Transverse colon (tissue), 4 donors: ENCODE measurements at regions not wholly inside any gene's neighbourhood (a gene's known extent, or its start where the extent isn't known, plus 50 kb on each side); places are given as distances from the start of the nearest gene placed in this dataset.

Experiments used
- DNase-seq: peaks from one replicate; pipeline ENCODE4 v3.0.0-alpha.2; 2019
- H3K27ac ChIP-seq, 4 donors: fragments of 200-600 bp; sonication (generic); 2 replicates each; pipeline ENCODE4 v1.5.1; 2016 to 2018; ENCODE audit warnings: inconsistent platforms in 4 of 4
- H3K27me3 ChIP-seq: fragments of 200-600 bp; sonication (generic); 2 replicates; pipeline ENCODE4 v1.5.1; 2017; ENCODE audit warnings: inconsistent platforms
- H3K36me3 ChIP-seq, 4 donors: fragments of 200-600 bp; sonication (generic); 2 replicates each; pipeline ENCODE4 v1.5.1; 2017 to 2019; ENCODE audit warnings: inconsistent platforms in 4 of 4
- H3K4me1 ChIP-seq, 4 donors: fragments of 200-600 bp; sonication (generic); 2 replicates each; pipeline ENCODE4 v1.5.1; 2017 to 2020; ENCODE audit warnings: inconsistent platforms in 4 of 4
- H3K4me3 ChIP-seq, 4 donors: fragments of 200-600 bp; sonication (generic); 1 replicate in 1 of 4; 2 replicates in 3 of 4; pipeline versions ENCODE4 v1.5.1 to v1.6.1; 2017 to 2019; ENCODE audit warnings: inconsistent platforms in 4 of 4
- H3K9me3 ChIP-seq, 2 donors: fragments of 200-600 bp; sonication (generic); 2 replicates each; pipeline ENCODE4 v1.5.1; 2017 to 2019; ENCODE audit warnings: inconsistent platforms in 2 of 2
- EP300 ChIP-seq: sonication (generic); formaldehyde crosslinking; IDR thresholded peaks from one replicate; pipeline ENCODE4 v1.6.1; 2017; ENCODE audit warnings: antibody characterized with exemption, low read depth
- POLR2A ChIP-seq: fragments of 450-650 bp; IDR thresholded peaks from one replicate; pipeline ENCODE4 v1.6.1; 2016; ENCODE audit warnings: antibody characterized with exemption, mild to moderate bottlenecking, moderate library complexity
- POLR2AphosphoS5 ChIP-seq, 3 donors: sonication (generic); formaldehyde crosslinking; IDR thresholded peaks; one replicate each; pipeline ENCODE4 v1.6.1; 2016; ENCODE audit warnings: antibody characterized with exemption in 3 of 3
- WGBS, 2 donors: methylation state at CpG; one replicate each; pipeline ENCODE4 v1.1.5; 2018; ENCODE audit warnings: low coverage in 1 of 2; 5-methylcytosine and 5-hydroxymethylcytosine counted together
- in situ Hi-C, 4 donors: fragments of 200-750 bp; cut with MboI; loops; one replicate each; pipeline versions ENCODE4 v1.15.0 to v1.15.1; 2017; ENCODE audit warnings: low sequenced_read_pairs in 3 of 4, low pct_ligation_motif_present in 1 of 4, low pct_unique_long_range_greater_than_20kb in 1 of 4
- intact Hi-C: fragments of 100-400 bp; cut with DNase I; formaldehyde crosslinking; loops from one replicate; pipeline ENCODE4 v1.15.1; 2023; ENCODE audit warnings: low total_unique reads
- TF ChIP-seq, protein P1 (sequence below), 5 experiments: fragments of 200-600 bp in 3 of 5; fragments of 450-650 bp in 2 of 5; sonication (generic) in 3 of 5; IDR thresholded peaks; 1 replicate in 2 of 5; 2 replicates in 3 of 5; pipeline ENCODE4 v1.5.1; 2016 to 2017; ENCODE audit warnings: antibody characterized with exemption in 5 of 5, inconsistent platforms in 3 of 5, mild to moderate bottlenecking in 2 of 5, moderate library complexity in 1 of 5

DNA sequence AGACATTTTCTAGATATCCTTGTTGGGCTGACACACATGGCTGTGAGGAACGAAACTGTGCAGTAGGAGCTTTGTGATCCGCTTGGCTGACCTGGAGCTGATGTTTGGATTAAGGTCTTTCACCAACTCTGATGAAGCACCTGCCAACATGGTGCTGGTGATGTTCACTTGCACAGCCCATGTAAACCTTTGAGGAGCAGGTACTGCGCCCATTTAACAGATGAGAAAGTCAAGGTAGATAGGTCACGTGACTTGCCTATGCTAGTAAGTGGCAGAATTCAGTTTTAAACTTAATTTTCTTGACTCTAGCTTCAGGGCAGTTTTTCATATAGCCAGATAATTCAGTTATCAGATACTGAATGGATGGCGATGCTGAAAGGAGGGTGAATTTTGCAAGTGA lies 351.9 kb downstream of the RPS24 start:
- no peaks in the 10 kb centered on the region for H3K4me1 ChIP-seq
- H3K4me3 ChIP-seq: no peak overlapping the region
- H3K27me3 ChIP-seq: no peaks in the 10 kb centered on the region
- H3K36me3 ChIP-seq: no peaks in the 10 kb centered on the region
- no peak for DNase-seq
- in situ Hi-C loops (no loop called here), intact Hi-C loops (no loop called here)
- 87 to 89% methylated on average over 5 of the region's 5 CpGs for WGBS, 2 donors
- TF ChIP-seq POLR2AphosphoS5 (IDR thresholded peaks at IDR 0.05) (no peak), EP300 (no peak), POLR2A (no peak)
- TF ChIP-seq, protein P1, sequence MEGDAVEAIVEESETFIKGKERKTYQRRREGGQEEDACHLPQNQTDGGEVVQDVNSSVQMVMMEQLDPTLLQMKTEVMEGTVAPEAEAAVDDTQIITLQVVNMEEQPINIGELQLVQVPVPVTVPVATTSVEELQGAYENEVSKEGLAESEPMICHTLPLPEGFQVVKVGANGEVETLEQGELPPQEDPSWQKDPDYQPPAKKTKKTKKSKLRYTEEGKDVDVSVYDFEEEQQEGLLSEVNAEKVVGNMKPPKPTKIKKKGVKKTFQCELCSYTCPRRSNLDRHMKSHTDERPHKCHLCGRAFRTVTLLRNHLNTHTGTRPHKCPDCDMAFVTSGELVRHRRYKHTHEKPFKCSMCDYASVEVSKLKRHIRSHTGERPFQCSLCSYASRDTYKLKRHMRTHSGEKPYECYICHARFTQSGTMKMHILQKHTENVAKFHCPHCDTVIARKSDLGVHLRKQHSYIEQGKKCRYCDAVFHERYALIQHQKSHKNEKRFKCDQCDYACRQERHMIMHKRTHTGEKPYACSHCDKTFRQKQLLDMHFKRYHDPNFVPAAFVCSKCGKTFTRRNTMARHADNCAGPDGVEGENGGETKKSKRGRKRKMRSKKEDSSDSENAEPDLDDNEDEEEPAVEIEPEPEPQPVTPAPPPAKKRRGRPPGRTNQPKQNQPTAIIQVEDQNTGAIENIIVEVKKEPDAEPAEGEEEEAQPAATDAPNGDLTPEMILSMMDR (IDR thresholded peaks at IDR 0.05): no peak
- H3K27ac ChIP-seq: no peak overlapping the region
- no peaks in the 10 kb centered on the region for H3K9me3 ChIP-seq

DNA sequence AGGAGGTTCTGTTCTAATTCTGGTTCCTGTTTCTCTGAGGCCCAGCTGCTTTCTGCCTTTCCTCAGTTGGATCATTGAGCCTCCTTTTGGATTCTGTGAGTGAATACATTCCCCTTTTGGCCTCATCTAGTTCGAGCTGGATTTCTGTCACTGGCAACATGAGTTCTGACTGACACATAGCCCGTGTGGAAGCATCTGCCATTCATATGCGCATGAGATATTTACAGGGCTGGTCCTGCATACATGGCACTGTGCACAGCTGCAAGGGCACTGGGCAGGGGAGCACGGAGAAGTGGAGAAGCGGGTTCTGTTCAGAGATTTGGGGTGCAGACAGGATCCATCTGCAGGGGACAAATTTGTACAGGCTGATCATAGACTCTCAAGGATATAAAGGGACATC lies 352.8 kb downstream of the RPS24 start:
- H3K9me3 ChIP-seq: no peaks in the 10 kb centered on the region
- H3K27me3 ChIP-seq: no peaks in the 10 kb centered on the region
- no peak overlapping the region for H3K27ac ChIP-seq
- no peaks in the 10 kb centered on the region for H3K36me3 ChIP-seq
- in situ Hi-C loops (no loop called here), intact Hi-C loops (no loop called here)
- no peak for DNase-seq
- no peaks in the 10 kb centered on the region for H3K4me1 ChIP-seq
- TF ChIP-seq POLR2A (no peak), POLR2AphosphoS5 (IDR thresholded peaks at IDR 0.05) (no peak), EP300 (no peak)
- TF ChIP-seq, protein P1 (IDR thresholded peaks at IDR 0.05): no peak
- H3K4me3 ChIP-seq: no peak overlapping the region
- WGBS, 2 donors: 70 to 100% methylated on average over 1 to 4 of the region's 5 CpGs

DNA sequence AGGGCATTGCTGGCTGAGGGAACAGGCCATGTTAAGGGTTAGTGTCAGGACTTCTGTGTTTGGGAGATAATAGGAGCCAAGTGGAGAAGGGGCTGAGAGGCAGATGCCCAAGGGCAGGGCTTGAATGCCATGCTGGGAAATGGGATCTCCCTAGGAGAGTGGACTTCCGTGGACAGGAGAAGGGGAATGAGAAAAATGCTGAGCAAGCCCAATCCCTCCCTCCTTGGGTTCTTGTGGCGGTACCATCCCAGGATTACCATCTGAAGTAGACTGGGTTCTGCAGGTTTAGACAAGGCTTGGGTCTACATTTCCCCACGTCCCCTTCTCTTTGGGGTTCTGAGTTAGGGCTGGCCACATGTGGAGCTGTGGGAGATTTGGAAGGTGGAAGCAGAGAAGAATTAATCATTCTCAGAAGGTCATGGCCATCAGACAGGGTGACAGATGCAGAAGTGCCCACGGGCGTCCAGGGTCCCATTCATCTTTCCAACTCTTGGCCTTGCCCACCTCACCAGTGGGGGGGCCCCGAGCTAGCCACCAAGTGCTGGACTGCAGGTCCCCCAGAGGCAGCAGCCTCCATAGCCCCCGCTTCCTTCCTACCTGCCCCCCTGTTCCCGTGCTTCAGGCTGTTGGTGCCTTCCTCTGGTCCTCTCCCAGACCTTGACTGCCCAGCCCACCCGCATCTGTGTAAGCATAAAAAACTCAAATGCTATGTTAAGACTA lies 354.8 kb downstream of the RPS24 start:
- Histone ChIP-seq H3K9me3 (no peaks in the 10 kb centered on the region), H3K36me3 (no peaks in the 10 kb centered on the region), H3K27me3 (no peaks in the 10 kb centered on the region), H3K4me3 (no peak overlapping the region), H3K27ac (no peak overlapping the region), H3K4me1 (no peaks in the 10 kb centered on the region)
- 70 to 83% methylated on average over 5 to 9 of the region's 9 CpGs for WGBS, 2 donors
- no peak for DNase-seq
- TF ChIP-seq, protein P1 (IDR thresholded peaks at IDR 0.05): no peak
- TF ChIP-seq POLR2A: no peak
- no peak for TF ChIP-seq EP300
- no peak for TF ChIP-seq POLR2AphosphoS5 (IDR thresholded peaks at IDR 0.05)
- intact Hi-C loops (no loop called here), in situ Hi-C loops (no loop called here)

DNA sequence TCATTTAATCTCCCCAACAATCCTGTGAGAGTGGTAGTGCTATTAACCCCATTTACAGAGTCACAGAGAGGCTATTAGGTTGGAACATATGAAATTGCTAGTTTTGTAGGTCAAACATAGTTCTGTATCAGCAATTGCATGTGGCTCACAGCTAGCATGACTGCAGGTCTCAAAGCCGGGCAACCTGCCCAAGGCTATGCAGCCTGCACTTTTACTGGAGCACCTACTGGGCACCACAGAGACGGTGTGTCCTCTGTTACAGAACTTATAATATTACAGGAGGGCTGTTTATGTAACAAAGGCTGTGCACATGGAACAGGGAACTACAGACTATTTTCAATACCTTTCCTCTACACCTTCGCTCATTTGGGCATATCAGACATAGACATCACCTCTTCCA lies 355.8 kb downstream of the RPS24 start:
- no peaks in the 10 kb centered on the region for H3K36me3 ChIP-seq
- intact Hi-C loops: no loop called here
- H3K4me1 ChIP-seq: no peaks in the 10 kb centered on the region
- TF ChIP-seq, protein P1 (IDR thresholded peaks at IDR 0.05): no peak
- TF ChIP-seq POLR2A: no peak
- TF ChIP-seq EP300: no peak
- no peak for TF ChIP-seq POLR2AphosphoS5 (IDR thresholded peaks at IDR 0.05)
- 86 to 100% methylated on average over 1 to 3 of the region's 3 CpGs for WGBS, 2 donors
- H3K27ac ChIP-seq: no peak overlapping the region
- no peaks in the 10 kb centered on the region for H3K9me3 ChIP-seq
- in situ Hi-C loops: no loop called here
- H3K27me3 ChIP-seq: no peaks in the 10 kb centered on the region
- H3K4me3 ChIP-seq: no peak overlapping the region
- DNase-seq: no peak
